ENCODE measurements at regions not wholly inside any gene's neighbourhood (a gene's known extent, or its start where the extent isn't known, plus 50 kb on each side); places are given as distances from the start of the nearest gene placed in this dataset.

DNA sequence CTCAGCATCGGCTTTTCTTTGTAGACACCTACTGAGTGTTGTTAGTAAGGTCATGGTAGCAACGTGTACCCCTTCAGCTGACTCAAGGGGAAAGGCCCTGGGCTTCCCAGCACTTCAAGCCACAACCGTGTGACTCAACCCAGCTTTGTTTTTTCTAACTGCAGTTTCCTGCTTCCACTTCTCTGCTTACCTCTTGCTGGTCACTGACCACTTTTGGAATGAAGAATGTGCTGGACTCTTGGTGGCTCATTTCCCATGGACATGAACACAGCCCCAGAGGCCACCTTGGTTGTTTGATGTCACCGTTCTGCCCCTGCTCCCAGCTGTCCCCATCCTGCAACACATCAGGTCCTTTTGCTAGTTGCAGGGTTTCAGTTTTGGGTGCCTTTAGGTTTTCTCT is 69.5 kb upstream of the ZNF438 start:
- no peak for ATAC-seq
- no peaks in the 10 kb centered on the region for H3K27me3 ChIP-seq (ENCODE audit: insufficient read depth)
- no peak overlapping the region for H3K27ac ChIP-seq (ENCODE audit: low read depth)
- no peaks in the 10 kb centered on the region for H3K9me3 Mint-ChIP-seq
- H3K36me3 Mint-ChIP-seq (ENCODE audit: low read depth): no peaks in the 10 kb centered on the region
- TF ChIP-seq, protein P1, sequence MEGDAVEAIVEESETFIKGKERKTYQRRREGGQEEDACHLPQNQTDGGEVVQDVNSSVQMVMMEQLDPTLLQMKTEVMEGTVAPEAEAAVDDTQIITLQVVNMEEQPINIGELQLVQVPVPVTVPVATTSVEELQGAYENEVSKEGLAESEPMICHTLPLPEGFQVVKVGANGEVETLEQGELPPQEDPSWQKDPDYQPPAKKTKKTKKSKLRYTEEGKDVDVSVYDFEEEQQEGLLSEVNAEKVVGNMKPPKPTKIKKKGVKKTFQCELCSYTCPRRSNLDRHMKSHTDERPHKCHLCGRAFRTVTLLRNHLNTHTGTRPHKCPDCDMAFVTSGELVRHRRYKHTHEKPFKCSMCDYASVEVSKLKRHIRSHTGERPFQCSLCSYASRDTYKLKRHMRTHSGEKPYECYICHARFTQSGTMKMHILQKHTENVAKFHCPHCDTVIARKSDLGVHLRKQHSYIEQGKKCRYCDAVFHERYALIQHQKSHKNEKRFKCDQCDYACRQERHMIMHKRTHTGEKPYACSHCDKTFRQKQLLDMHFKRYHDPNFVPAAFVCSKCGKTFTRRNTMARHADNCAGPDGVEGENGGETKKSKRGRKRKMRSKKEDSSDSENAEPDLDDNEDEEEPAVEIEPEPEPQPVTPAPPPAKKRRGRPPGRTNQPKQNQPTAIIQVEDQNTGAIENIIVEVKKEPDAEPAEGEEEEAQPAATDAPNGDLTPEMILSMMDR (conservative IDR thresholded peaks at IDR 0.05; ENCODE audit: low read depth in 2 of 2): no peak
- TF ChIP-seq NANOG (IDR thresholded peaks at IDR 0.05; ENCODE audit: borderline replicate concordance) (no peak), ZNF331 (CRISPR knock-in tag; IDR thresholded peaks at IDR 0.05; ENCODE audit: low read depth) (no peak), JUNB (IDR thresholded peaks at IDR 0.05; ENCODE audit: unreplicated experiment) (no peak), EZH2 (IDR thresholded peaks at IDR 0.05; ENCODE audit: low read depth, unreplicated experiment) (no peak), EZH2phosphoT487 (IDR thresholded peaks at IDR 0.05; ENCODE audit: unreplicated experiment) (no peak), POLR2AphosphoS5 (IDR thresholded peaks at IDR 0.05; ENCODE audit: low read depth) (no peak), CREB1 (CRISPR knock-in tag; IDR thresholded peaks at IDR 0.05; ENCODE audit: low read depth) (no peak), ZNF114 (CRISPR knock-in tag; IDR thresholded peaks at IDR 0.05) (no peak)
- TF ChIP-seq, protein P2, sequence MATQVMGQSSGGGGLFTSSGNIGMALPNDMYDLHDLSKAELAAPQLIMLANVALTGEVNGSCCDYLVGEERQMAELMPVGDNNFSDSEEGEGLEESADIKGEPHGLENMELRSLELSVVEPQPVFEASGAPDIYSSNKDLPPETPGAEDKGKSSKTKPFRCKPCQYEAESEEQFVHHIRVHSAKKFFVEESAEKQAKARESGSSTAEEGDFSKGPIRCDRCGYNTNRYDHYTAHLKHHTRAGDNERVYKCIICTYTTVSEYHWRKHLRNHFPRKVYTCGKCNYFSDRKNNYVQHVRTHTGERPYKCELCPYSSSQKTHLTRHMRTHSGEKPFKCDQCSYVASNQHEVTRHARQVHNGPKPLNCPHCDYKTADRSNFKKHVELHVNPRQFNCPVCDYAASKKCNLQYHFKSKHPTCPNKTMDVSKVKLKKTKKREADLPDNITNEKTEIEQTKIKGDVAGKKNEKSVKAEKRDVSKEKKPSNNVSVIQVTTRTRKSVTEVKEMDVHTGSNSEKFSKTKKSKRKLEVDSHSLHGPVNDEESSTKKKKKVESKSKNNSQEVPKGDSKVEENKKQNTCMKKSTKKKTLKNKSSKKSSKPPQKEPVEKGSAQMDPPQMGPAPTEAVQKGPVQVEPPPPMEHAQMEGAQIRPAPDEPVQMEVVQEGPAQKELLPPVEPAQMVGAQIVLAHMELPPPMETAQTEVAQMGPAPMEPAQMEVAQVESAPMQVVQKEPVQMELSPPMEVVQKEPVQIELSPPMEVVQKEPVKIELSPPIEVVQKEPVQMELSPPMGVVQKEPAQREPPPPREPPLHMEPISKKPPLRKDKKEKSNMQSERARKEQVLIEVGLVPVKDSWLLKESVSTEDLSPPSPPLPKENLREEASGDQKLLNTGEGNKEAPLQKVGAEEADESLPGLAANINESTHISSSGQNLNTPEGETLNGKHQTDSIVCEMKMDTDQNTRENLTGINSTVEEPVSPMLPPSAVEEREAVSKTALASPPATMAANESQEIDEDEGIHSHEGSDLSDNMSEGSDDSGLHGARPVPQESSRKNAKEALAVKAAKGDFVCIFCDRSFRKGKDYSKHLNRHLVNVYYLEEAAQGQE (IDR thresholded peaks at IDR 0.05; ENCODE audit: unreplicated experiment): no peak
- no peaks in the 10 kb centered on the region for H3F3A ChIP-seq (replicated peaks; ENCODE audit: low read depth)
- peaks cover 5% of the 10 kb centered on the region for H3K4me1 ChIP-seq (ENCODE audit: insufficient read depth)
- no peaks in the 10 kb centered on the region; the same call in 1 of the 2 replicates for H3K9me2 ChIP-seq (ENCODE audit: insufficient read depth)
- H3K79me2 ChIP-seq (replicated peaks; ENCODE audit: insufficient read depth): no peaks in the 10 kb centered on the region
- H3K4me1 Mint-ChIP-seq: peaks cover 11% of the 10 kb centered on the region; the same call in 2 of the 3 replicates
- no peaks in the 10 kb centered on the region for H3K36me3 ChIP-seq (ENCODE audit: insufficient read depth)
- no peaks in the 10 kb centered on the region for H4K20me1 ChIP-seq (replicated peaks; ENCODE audit: insufficient read depth)
- H3K27me3 Mint-ChIP-seq (ENCODE audit: insufficient read depth, low read depth, poor library complexity): peaks cover 2% of the 10 kb centered on the region
- no peak overlapping the region for H3K4me2 ChIP-seq
- no peak overlapping the region for H3K4me3 Mint-ChIP-seq
- no peak overlapping the region for H2AFZ ChIP-seq
- DNase-seq (ENCODE audit: low spot score): no peak
- no peak overlapping the region for H3K27ac Mint-ChIP-seq
- H3K4me3 ChIP-seq: no peak overlapping the region

DNA sequence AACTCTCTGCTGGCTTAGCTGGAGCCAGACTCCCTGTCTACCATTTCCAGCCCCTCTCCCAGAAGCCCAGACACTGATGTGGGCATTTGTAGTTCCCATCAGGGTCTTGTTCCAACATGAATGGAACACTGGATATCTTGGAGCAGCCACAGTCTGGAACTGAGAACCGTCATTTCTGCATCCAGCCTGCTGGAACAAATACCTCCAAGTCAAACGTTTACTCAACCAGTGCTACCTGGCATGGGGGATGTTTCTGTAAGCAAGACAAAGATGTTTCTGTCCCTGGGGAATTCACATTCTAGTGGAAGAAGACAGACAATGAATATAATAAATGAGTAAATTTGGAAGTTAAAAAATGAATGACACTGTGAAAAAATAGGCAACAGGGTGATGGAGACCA is 70.8 kb upstream of the ZNF438 start:
- Histone ChIP-seq H2AFZ (no peak overlapping the region), H3K4me2 (no peak overlapping the region), H3K4me3 (no peak overlapping the region), H3F3A (replicated peaks; ENCODE audit: low read depth) (no peaks in the 10 kb centered on the region), H3K4me1 (ENCODE audit: insufficient read depth) (peaks cover 5% of the 10 kb centered on the region), H3K9me2 (ENCODE audit: insufficient read depth) (no peaks in the 10 kb centered on the region; the same call in 1 of the 2 replicates), H3K36me3 (ENCODE audit: insufficient read depth) (no peaks in the 10 kb centered on the region), H3K27me3 (ENCODE audit: insufficient read depth) (no peaks in the 10 kb centered on the region), H3K27ac (ENCODE audit: low read depth) (no peak overlapping the region), H3K79me2 (replicated peaks; ENCODE audit: insufficient read depth) (no peaks in the 10 kb centered on the region), H4K20me1 (replicated peaks; ENCODE audit: insufficient read depth) (no peaks in the 10 kb centered on the region)
- no peak overlapping the region for H3K27ac Mint-ChIP-seq
- H3K36me3 Mint-ChIP-seq (ENCODE audit: low read depth): no peaks in the 10 kb centered on the region
- ATAC-seq (no peak), DNase-seq (ENCODE audit: low spot score) (no peak)
- H3K27me3 Mint-ChIP-seq (ENCODE audit: insufficient read depth, low read depth, poor library complexity): peaks cover 2% of the 10 kb centered on the region
- peaks cover 11% of the 10 kb centered on the region; the same call in 2 of the 3 replicates for H3K4me1 Mint-ChIP-seq
- TF ChIP-seq EZH2phosphoT487 (IDR thresholded peaks at IDR 0.05; ENCODE audit: unreplicated experiment): no peak
- TF ChIP-seq, protein P3, sequence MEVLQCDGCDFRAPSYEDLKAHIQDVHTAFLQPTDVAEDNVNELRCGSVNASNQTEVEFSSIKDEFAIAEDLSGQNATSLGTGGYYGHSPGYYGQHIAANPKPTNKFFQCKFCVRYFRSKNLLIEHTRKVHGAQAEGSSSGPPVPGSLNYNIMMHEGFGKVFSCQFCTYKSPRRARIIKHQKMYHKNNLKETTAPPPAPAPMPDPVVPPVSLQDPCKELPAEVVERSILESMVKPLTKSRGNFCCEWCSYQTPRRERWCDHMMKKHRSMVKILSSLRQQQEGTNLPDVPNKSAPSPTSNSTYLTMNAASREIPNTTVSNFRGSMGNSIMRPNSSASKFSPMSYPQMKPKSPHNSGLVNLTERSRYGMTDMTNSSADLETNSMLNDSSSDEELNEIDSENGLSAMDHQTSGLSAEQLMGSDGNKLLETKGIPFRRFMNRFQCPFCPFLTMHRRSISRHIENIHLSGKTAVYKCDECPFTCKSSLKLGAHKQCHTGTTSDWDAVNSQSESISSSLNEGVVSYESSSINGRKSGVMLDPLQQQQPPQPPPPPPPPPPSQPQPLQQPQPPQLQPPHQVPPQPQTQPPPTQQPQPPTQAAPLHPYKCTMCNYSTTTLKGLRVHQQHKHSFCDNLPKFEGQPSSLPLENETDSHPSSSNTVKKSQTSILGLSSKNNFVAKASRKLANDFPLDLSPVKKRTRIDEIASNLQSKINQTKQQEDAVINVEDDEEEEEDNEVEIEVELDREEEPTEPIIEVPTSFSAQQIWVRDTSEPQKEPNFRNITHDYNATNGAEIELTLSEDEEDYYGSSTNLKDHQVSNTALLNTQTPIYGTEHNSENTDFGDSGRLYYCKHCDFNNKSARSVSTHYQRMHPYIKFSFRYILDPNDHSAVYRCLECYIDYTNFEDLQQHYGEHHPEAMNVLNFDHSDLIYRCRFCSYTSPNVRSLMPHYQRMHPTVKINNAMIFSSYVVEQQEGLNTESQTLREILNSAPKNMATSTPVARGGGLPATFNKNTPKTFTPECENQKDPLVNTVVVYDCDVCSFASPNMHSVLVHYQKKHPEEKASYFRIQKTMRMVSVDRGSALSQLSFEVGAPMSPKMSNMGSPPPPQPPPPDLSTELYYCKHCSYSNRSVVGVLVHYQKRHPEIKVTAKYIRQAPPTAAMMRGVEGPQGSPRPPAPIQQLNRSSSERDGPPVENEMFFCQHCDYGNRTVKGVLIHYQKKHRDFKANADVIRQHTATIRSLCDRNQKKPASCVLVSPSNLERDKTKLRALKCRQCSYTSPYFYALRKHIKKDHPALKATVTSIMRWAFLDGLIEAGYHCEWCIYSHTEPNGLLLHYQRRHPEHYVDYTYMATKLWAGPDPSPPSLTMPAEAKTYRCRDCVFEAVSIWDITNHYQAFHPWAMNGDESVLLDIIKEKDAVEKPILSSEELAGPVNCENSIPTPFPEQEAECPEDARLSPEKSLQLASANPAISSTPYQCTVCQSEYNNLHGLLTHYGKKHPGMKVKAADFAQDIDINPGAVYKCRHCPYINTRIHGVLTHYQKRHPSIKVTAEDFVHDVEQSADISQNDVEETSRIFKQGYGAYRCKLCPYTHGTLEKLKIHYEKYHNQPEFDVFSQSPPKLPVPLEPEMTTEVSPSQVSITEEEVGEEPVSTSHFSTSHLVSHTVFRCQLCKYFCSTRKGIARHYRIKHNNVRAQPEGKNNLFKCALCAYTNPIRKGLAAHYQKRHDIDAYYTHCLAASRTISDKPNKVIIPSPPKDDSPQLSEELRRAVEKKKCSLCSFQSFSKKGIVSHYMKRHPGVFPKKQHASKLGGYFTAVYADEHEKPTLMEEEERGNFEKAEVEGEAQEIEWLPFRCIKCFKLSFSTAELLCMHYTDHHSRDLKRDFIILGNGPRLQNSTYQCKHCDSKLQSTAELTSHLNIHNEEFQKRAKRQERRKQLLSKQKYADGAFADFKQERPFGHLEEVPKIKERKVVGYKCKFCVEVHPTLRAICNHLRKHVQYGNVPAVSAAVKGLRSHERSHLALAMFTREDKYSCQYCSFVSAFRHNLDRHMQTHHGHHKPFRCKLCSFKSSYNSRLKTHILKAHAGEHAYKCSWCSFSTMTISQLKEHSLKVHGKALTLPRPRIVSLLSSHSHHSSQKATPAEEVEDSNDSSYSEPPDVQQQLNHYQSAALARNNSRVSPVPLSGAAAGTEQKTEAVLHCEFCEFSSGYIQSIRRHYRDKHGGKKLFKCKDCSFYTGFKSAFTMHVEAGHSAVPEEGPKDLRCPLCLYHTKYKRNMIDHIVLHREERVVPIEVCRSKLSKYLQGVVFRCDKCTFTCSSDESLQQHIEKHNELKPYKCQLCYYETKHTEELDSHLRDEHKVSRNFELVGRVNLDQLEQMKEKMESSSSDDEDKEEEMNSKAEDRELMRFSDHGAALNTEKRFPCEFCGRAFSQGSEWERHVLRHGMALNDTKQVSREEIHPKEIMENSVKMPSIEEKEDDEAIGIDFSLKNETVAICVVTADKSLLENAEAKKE (CRISPR knock-in tag; IDR thresholded peaks at IDR 0.05): no peak
- no peak for TF ChIP-seq POLR2AphosphoS5 (IDR thresholded peaks at IDR 0.05; ENCODE audit: low read depth)
- no peak for TF ChIP-seq STAT1 (IDR thresholded peaks at IDR 0.05; ENCODE audit: unreplicated experiment)
- H3K9me3 Mint-ChIP-seq: no peaks in the 10 kb centered on the region
- H3K4me3 Mint-ChIP-seq: no peak overlapping the region
